CD8-positive, alpha-beta memory T cell (primary cell): ENCODE measurements at regions not wholly inside any gene's neighbourhood (a gene's known extent, or its start where the extent isn't known, plus 50 kb on each side); places are given as distances from the start of the nearest gene placed in this dataset.
"Not testable (repeated sequence)": the region's sequence is repeated elsewhere in the genome, so short reads cannot be mapped to it uniquely, and the experiment has no call there.

Source experiments
- CTCF ChIA-PET: fragments of 350-600 bp; sonication (Branson Sonifier 250); formaldehyde crosslinking; loops from one replicate; lab custom pipeline; 2021; ENCODE audit warnings: antibody characterized with exemption; lab: Charles Lee
- POLR2A ChIA-PET: fragments of 350-600 bp; sonication (Branson Sonifier 250); formaldehyde crosslinking; loops from one replicate; lab custom pipeline; 2021; ENCODE audit warnings: antibody characterized with exemption; lab: Charles Lee
- DNase-seq, 5 donors: peaks; one replicate each; pipeline versions ENCODE4 v3.0.0 to v3.0.0-alpha.2; 2020 to 2022; ENCODE audit warnings: mixed read lengths in 1 of 5
- H3K27ac ChIP-seq: one replicate; pipeline ENCODE4 v1.7.0; 2013; ENCODE audit warnings: low read depth, mild to moderate bottlenecking, low read length, moderate library complexity
- H3K27me3 ChIP-seq: 2 replicates; pipeline ENCODE4 v1.7.0; 2013; ENCODE audit warnings: low read length, mild to moderate bottlenecking; ENCODE audit not compliant: insufficient read depth, poor library complexity, severe bottlenecking
- H3K36me3 ChIP-seq: 2 replicates; pipeline ENCODE4 v1.7.0; 2013; ENCODE audit warnings: mild to moderate bottlenecking, low read length, moderate library complexity; ENCODE audit not compliant: insufficient read depth
- H3K4me1 ChIP-seq: 2 replicates; pipeline ENCODE4 v1.7.0; 2013; ENCODE audit warnings: mild to moderate bottlenecking, low read length, moderate library complexity; ENCODE audit not compliant: insufficient read depth
- H3K4me3 ChIP-seq: 2 replicates; pipeline ENCODE4 v1.7.0; 2013; ENCODE audit warnings: mild to moderate bottlenecking, low read length
- H3K9me3 ChIP-seq: 2 replicates; pipeline ENCODE4 v1.7.0; 2013; ENCODE audit warnings: mild to moderate bottlenecking, low read length
- H3K27ac Mint-ChIP-seq, 8 donors: one replicate each; pipeline ENCODE4 v1.8.0; 2020 to 2021; ENCODE audit warnings: mixed read lengths in 8 of 8, mild to moderate bottlenecking in 6 of 8, inconsistent platforms in 3 of 8, moderate library complexity in 3 of 8
- H3K27me3 Mint-ChIP-seq, 2 donors: one replicate each; pipeline ENCODE4 v1.8.0; 2020 to 2021; ENCODE audit warnings: mixed read lengths in 2 of 2, mild to moderate bottlenecking in 1 of 2, moderate library complexity in 1 of 2
- H3K36me3 Mint-ChIP-seq, 3 donors: one replicate each; pipeline ENCODE4 v1.8.0; 2020 to 2021; ENCODE audit warnings: mixed read lengths in 3 of 3, inconsistent platforms in 1 of 3, mild to moderate bottlenecking in 1 of 3
- H3K4me1 Mint-ChIP-seq, 3 donors: one replicate each; pipeline ENCODE4 v1.8.0; 2020 to 2021; ENCODE audit warnings: mixed read lengths in 3 of 3, inconsistent platforms in 1 of 3, mild to moderate bottlenecking in 1 of 3
- H3K4me3 Mint-ChIP-seq, 7 donors: one replicate each; pipeline ENCODE4 v1.8.0; 2020 to 2021; ENCODE audit warnings: mixed read lengths in 7 of 7, mild to moderate bottlenecking in 6 of 7, moderate library complexity in 4 of 7, inconsistent platforms in 2 of 7
- H3K9me3 Mint-ChIP-seq, 5 donors: one replicate each; pipeline ENCODE4 v1.8.0; 2020 to 2022; ENCODE audit warnings: mixed read lengths in 5 of 5, mild to moderate bottlenecking in 3 of 5, moderate library complexity in 2 of 5, inconsistent platforms in 1 of 5

- DNase-seq, result no peak
- Mint-ChIP-seq H3K27ac (peak overlapping the region; percentile 95 to 99 (median 97)), H3K4me1 (peaks cover 74 to 86% (median 85%) of the 10 kb centered on the region in 3 donors), H3K4me3 (peak overlapping the region; percentile 90 to 99 (median 99)), H3K9me3 (no peaks in the 10 kb centered on the region), H3K27me3 (no peaks in the 10 kb centered on the region), H3K36me3 (peaks cover 0 to 17% (median 5%) of the 10 kb centered on the region in 3 donors)
- peaks cover 72% of the 10 kb centered on the region for H3K4me1 ChIP-seq
- ChIA-PET CTCF (interaction anchor here (1.0 to 3.3 kb wide), 18 partner anchors 11 to 184 kb away, joined by 3 to 16 read pairs (median 4); partner anchors contain the start of genes ASF1A and CEP85L), POLR2A (interaction anchor here (0.6 to 2.4 kb wide), 14 partner anchors 11 to 226 kb away, joined by 3 to 28 read pairs (median 4); partner anchors contain the start of genes ASF1A, CEP85L and MCM9)
- H3K36me3 ChIP-seq, result no peaks in the 10 kb centered on the region
- H3K27me3 ChIP-seq, result no peaks in the 10 kb centered on the region
- no peaks in the 10 kb centered on the region for H3K9me3 ChIP-seq
- H3K4me3 ChIP-seq, result peak overlapping the region; percentile 90
- peak overlapping the region; percentile 78 for H3K27ac ChIP-seq
Observed at GRCh38 chr6:118708744-118709143, 57.4 kb upstream of the CEP85L start.

- no peaks in the 10 kb centered on the region for H3K9me3 Mint-ChIP-seq
- ChIA-PET CTCF (interaction anchor here (1.1 to 3.3 kb wide), 9 partner anchors 10 to 142 kb away, joined by 3 to 16 read pairs (median 4); no protein-coding TSS in a partner anchor), POLR2A (interaction anchor here (0.6 to 2.4 kb wide), 8 partner anchors 27 to 606 kb away, joined by 3 to 28 read pairs (median 4); partner anchors contain the start of genes ASF1A, CEP85L and MCM9)
- Histone ChIP-seq H3K4me3 (peak overlapping the region; percentile 90), H3K4me1 (peaks cover 70% of the 10 kb centered on the region), H3K9me3 (no peaks in the 10 kb centered on the region), H3K27ac (peak overlapping the region; percentile 78), H3K27me3 (no peaks in the 10 kb centered on the region), H3K36me3 (no peaks in the 10 kb centered on the region)
- H3K4me3 Mint-ChIP-seq, result peak overlapping the region; percentile 90 to 99 (median 99)
- peaks cover 70 to 86% (median 85%) of the 10 kb centered on the region in 3 donors for H3K4me1 Mint-ChIP-seq
- H3K27me3 Mint-ChIP-seq, result no peaks in the 10 kb centered on the region
- peaks cover 0 to 17% (median 5%) of the 10 kb centered on the region in 3 donors for H3K36me3 Mint-ChIP-seq
- no peak for DNase-seq
- H3K27ac Mint-ChIP-seq, result peak overlapping the region; percentile 35 to 98 (median 96)
Observed at GRCh38 chr6:118708055-118708454, 56.7 kb upstream of the CEP85L start.

GRCh38 chr6:118706702-118707101 is 55.3 kb upstream of the CEP85L start:
- H3K27ac ChIP-seq, result no peak overlapping the region
- H3K4me3 ChIP-seq, result peak overlapping the region; percentile 6
- H3K4me1 ChIP-seq, result peaks cover 61% of the 10 kb centered on the region
- peak overlapping the region; percentile 82 to 99 (median 92) for H3K4me3 Mint-ChIP-seq
- peaks cover 68 to 87% (median 85%) of the 10 kb centered on the region in 3 donors for H3K4me1 Mint-ChIP-seq
- ChIA-PET POLR2A (interaction anchor here (0.7 to 1.0 kb wide), 2 partner anchors 56 to 81 kb away, joined by 3 read pairs; partner anchors contain the start of gene CEP85L), CTCF (interaction anchor here (1.1 to 1.7 kb wide), 5 partner anchors 11 to 141 kb away, joined by 3 to 5 read pairs (median 5); partner anchors contain the start of gene CEP85L)
- H3K27ac Mint-ChIP-seq, result peak overlapping the region; percentile 67 to 97 (median 92)
- H3K9me3 Mint-ChIP-seq, result no peaks in the 10 kb centered on the region
- H3K36me3 Mint-ChIP-seq, result peaks cover 7 to 22% (median 8%) of the 10 kb centered on the region in 3 donors
- no peaks in the 10 kb centered on the region for H3K27me3 ChIP-seq
- no peaks in the 10 kb centered on the region for H3K36me3 ChIP-seq
- H3K9me3 ChIP-seq, result no peaks in the 10 kb centered on the region
- H3K27me3 Mint-ChIP-seq, result no peaks in the 10 kb centered on the region
- DNase-seq, result no peak

DNA sequence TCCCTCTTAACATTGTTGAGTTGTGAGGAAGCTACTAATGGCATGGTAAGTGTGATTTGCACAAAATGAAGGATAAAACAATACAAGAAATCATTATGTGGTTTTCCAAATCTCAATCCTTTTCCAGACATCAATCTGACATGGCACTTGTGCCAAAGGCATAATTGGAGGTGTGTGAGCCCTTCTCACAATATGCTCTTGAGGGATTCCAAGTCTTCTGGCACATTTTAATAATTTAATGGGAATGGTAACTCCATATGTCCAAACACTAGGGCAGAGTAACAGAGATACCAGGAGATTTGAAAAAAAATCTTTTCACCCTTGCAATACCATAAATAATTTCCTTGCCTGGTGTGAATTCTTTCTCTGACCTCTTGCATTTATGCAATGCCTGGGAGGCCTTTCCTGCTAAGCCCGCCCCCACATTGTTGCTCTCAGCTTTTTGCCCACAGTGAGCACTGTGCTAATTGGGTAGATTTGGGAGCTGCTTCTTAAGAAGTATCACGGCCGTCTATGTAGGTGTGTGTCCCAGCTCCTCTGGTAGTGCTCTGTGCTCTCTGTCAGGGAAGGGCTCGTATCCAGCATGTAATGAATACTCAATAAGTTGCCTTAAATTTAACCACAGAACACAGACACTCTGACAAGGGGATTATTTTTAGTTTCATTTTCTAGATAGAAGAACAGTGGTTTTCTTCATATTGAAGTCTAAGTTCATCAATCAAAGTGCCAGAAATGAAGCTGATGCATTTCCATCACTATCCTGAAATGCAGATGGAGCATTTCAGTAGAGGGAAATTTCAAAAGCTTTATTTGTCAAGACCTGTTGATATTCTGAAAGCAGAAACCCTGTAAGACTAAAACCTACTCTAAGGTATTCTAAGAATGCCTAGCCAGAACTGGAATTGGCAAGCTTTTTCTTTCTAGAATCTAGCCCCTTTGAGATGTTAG is 54.4 kb upstream of the CEP85L start:
- Histone ChIP-seq H3K27me3 (no peaks in the 10 kb centered on the region), H3K9me3 (no peaks in the 10 kb centered on the region), H3K36me3 (no peaks in the 10 kb centered on the region), H3K4me3 (peak overlapping the region; percentile 30), H3K4me1 (peaks cover 53% of the 10 kb centered on the region), H3K27ac (no peak overlapping the region)
- H3K36me3 Mint-ChIP-seq, result peaks cover 11 to 30% (median 14%) of the 10 kb centered on the region in 3 donors
- peaks cover 61 to 87% (median 85%) of the 10 kb centered on the region in 3 donors for H3K4me1 Mint-ChIP-seq
- H3K27ac Mint-ChIP-seq, result peak overlapping the region; percentile 67 to 97 (median 92)
- ChIA-PET CTCF (interaction anchor here (1.0 to 1.7 kb wide), 6 partner anchors 12 to 140 kb away, joined by 3 to 5 read pairs (median 4); partner anchors contain the start of gene CEP85L), POLR2A (no interaction called here)
- DNase-seq, result peak in 4 of 5 donors; percentile 4 to 50 (median 35)
- H3K9me3 Mint-ChIP-seq, result no peaks in the 10 kb centered on the region
- H3K4me3 Mint-ChIP-seq, result peak overlapping the region; percentile 83 to 99 (median 93)
- H3K27me3 Mint-ChIP-seq, result no peaks in the 10 kb centered on the region

GRCh38 chr6:118704915-118705314 is 53.5 kb upstream of the CEP85L start:
- no peaks in the 10 kb centered on the region for H3K27me3 Mint-ChIP-seq
- POLR2A ChIA-PET, result no interaction called here
- CTCF ChIA-PET, result interaction anchor here (1.0 to 1.7 kb wide), 3 partner anchors 21 to 54 kb away, joined by 3 to 5 read pairs (median 3); partner anchors contain the start of gene CEP85L
- no peak for DNase-seq
- no peaks in the 10 kb centered on the region for H3K9me3 Mint-ChIP-seq
- H3K36me3 Mint-ChIP-seq, result peaks cover 17 to 39% (median 17%) of the 10 kb centered on the region in 3 donors
- Histone ChIP-seq H3K4me1 (peaks cover 51% of the 10 kb centered on the region), H3K27ac (no peak overlapping the region), H3K27me3 (no peaks in the 10 kb centered on the region), H3K4me3 (no peak overlapping the region), H3K9me3 (no peaks in the 10 kb centered on the region), H3K36me3 (no peaks in the 10 kb centered on the region)
- H3K4me1 Mint-ChIP-seq, result peaks cover 61 to 87% (median 85%) of the 10 kb centered on the region in 3 donors
- H3K4me3 Mint-ChIP-seq, result peak overlapping the region; percentile 8 to 99 (median 60)
- H3K27ac Mint-ChIP-seq, result peak overlapping the region; percentile 50 to 97 (median 86)

GRCh38 chr6:118701260-118701659 is 49.9 kb upstream of the CEP85L start:
- CTCF ChIA-PET, H3K9me3 Mint-ChIP-seq: not testable (repeated sequence)
- H3K36me3 Mint-ChIP-seq, result peaks cover 17 to 52% (median 18%) of the 10 kb centered on the region in 3 donors

More at GRCh38 chr6:118701260-118701659, 49.9 kb upstream of the CEP85L start:
- H3K9me3 ChIP-seq, H3K27me3 ChIP-seq, H3K4me3 ChIP-seq, H3K27me3 Mint-ChIP-seq, H3K27ac ChIP-seq, DNase-seq, H3K36me3 ChIP-seq, H3K4me3 Mint-ChIP-seq, POLR2A ChIA-PET: not testable (repeated sequence)
- Mint-ChIP-seq H3K4me1 (peaks cover 59 to 93% (median 91%) of the 10 kb centered on the region in 3 donors), H3K27ac (peak overlapping the region in 2 of 8 donors; percentile 47 to 66)
- H3K4me1 ChIP-seq, result peaks cover 43% of the 10 kb centered on the region
